ENCODE measurements at regions not wholly inside any gene's neighbourhood (a gene's known extent, or its start where the extent isn't known, plus 50 kb on each side); places are given as distances from the start of the nearest gene placed in this dataset.

DNA sequence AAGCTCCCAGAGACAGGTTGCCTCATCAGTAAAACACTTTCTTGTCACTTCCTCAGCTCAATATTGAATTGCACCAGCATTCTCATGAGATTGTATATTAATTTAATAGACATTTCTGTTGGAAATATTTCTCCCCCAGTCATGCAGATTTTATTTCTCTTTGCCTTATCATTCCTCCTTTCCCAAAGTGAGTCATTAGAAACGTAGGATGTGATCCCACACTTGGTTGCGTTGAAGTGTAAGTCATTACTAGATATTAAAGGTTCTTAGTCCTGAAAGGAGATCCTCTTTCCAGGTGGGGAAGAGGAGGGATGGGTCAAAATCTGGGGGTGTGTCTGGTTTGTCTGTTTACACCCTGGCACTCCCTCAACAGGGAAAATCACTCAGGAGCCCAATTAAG, 438.2 kb downstream of the SLC4A3 start:
- no peak for DNase-seq

DNA sequence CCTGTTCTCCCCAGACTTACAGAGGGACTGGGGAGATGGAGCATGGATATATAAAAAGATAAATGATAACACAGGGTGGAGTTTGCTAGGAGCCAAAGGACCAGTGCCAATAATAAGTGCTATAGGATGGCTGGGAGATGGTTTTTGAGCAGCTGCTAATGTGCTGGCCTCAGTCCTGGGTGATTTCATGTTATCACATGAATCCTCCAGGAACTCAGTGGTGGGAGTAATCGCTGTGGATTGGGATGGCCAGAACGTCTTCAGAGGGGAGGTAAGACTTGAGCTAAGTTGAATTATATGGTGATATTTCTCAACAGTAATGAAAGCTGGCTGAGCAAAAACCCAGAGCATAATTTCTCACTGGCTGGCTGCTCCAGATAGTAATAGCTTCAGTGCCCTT, 441.4 kb downstream of the SLC4A3 start:
- DNase-seq = no peak

DNA sequence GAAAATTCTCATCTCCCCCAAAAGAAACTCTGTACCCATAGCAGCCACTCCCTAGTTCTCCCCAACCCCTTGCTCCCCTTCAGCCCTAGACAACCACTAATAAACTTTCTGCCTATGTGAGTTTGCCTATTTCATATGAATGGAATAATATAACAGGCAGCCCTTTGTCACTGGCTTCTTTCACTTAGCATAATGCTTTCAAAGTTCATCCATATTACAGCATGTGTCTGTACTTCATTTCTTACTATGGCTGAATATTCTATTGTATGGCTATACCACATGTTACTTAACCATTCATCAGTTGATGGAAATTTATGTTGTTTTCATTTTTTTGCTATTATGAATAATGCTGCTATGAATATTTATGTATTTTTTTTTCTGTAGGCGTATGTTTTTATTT, 442.9 kb downstream of the SLC4A3 start:
- DNase-seq = no peak

DNA sequence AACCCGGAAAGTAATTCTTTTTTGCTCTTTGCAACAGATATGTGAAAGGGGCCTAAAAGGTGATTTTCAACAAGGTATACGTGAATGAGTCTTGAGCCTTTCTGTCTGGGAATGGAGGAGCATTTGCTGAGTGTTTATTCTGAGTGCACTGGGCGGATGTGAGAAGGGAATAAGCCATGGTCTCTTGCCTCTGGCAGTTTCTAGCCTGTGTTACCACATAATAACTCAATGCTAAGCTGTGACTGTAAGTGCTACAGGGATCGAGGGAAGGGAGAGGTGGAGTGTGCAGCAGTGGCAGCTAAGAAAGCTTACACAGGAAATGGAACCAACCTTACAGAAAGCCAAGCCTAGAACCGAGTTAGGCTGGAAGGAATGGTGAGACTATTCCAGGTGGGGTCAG, 444.3 kb downstream of the SLC4A3 start:
- DNase-seq = no peak

DNA sequence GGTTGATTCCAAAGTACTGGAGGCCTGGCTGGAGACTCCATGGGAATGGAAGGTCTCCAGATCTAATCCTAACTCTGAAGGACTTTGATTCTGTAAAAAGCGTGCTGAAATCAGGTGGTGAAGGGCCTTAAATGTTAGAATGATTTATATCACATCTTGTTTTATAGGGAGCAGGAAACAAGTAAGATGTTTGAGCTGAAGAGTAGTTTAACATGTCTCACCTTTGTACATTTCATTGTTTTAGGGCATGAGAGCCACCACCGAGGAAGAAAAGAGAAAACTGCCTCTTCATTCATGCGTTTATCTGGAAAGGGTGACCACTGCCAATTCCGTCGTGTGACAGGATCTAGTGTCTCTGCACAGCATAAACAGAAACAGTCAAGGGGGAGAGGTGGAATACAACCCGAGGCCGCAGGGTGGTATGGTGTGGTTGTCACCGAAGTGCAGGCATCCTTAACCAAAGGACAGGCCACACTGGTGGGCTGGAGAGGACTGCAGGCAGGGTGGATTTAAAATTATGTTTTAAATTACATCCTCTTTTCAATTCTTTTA, 445.3 kb downstream of the SLC4A3 start:
- DNase-seq = no peak

DNA sequence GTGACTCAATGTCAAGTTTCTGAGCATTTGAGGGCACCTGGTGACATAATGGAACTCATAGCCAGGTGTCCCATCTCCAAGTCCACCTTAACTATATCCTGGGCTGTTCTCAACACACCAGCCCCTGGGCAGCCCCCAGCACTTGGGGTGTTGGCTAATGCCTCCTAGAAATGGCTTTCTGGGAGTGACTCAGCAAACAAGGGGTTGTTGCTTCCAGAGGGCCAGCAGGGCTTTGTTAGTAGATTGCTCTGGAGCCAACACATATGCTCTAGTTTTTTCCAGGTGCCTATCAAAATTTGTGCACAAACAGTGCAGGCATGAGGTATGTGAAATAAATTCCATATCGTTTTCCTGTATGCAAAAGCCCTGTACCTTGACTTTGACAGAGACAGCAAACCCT, 448.4 kb downstream of the SLC4A3 start:
- DNase-seq = no peak

DNA sequence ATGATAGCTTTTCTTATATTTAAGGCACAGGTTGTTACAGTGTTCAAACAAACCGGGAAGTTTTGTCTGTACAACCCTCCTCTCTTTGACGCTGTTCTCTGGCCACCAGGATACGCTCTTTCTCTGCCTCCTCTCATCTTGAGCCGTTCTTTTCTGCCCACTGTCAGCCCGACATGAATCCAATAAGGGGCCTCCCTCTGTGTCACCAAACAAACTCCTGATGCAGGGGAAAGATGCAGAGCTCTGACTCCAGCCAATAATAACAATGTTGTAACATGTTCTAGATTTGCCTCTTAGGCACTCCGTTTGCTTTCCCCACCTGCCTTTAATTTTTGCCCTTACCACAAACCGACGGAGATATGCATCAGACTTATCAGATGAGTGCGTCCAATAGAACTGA, 449.3 kb downstream of the SLC4A3 start:
- no peak for DNase-seq

DNA sequence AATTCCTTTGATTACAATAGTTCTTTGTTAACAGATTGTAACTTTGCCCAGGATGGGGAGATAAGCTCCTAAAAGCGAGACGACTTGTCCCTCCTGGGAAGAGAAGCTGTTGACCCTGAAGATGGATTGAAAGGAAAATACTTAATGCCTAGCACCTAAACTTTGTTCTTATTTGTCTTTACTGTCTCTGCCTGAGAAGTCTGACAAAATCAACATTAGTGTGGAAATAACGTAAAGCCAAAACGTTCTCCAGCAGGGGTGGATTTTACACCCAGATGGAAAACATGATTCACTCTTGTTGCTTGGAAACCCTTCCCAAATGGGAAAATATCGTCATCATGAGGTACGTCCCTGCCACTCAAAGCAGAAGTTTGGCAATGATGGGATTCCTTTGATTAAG, 450.1 kb downstream of the SLC4A3 start:
- no peak for DNase-seq

DNA sequence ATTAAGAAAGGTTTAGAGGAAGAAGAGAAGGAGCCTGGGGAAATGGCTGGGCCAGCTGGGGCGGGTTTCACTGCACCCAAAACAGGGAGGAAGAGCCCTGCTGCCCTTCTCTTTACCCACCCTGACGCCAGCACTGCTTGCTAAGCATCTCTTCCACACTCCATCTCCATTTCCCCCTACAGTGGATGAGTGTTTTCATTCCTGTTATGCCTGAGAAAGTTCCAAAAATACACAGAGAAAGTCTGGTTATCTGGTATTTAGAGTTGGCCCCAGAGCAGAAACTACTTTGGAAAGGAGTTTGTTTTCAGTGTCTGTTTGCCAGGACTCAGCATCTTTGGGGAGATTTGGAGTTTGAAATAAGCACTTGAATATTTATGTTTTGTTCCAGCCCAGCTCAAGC, 451.0 kb downstream of the SLC4A3 start:
- DNase-seq = no peak

DNA sequence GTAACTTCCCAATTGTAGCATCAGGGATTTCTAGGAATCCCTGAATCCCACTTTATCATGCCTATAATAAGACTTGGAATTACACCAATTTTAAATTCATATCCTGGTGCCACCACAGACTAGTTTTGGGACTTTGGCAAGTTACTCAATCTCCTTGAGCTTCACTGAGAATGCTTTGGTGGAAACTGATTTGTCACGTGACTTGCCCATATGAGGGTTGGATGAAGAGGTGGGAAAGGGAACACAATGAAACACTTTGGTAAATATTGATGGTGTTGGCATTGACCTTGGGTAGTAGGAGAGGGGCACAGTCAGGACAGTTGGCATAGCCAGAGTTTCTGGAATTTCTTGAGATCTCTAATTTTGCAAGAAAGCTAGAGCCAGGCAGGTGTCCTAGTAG, 452.2 kb downstream of the SLC4A3 start:
- DNase-seq = no peak

DNA sequence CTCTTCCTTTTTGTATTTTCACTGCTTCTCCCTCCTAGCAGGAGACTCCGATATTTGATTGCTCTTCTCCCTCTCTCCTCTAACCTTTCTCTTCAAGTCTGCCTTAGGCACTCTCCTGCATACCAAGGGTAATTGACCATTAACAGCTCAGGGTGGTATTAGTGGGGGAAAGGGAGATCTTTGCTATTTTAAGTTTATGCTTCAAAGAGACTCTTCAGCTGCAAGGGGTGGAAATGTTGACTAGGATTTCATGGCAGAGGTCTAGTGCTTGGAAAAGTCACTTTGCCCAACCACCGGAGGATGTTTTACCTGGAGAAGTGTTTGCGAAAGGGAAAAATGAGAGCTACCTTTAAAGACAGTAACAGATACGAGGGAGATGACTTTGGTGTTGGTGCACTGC, 453.7 kb downstream of the SLC4A3 start:
- DNase-seq = no peak

DNA sequence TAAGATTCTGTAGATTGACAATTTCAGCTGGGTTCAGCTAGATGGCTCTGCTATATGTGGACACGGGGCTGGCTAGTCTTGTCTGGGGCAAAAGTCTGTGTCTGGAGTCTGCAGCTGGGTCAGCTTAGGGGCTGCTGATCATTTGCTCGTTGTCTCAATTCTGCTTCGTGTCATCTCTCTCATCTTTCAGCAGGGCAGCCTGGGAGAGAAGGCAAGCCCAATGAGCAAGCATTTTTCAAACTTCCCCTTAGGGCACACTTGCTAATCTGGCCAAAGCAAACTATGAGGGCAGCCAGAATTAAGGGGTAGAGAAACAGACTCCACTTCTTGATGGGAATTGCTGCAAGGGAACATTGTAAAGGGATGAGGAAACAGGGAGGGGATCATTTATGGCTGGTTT, 462.6 kb downstream of the SLC4A3 start:
- DNase-seq = no peak

DNA sequence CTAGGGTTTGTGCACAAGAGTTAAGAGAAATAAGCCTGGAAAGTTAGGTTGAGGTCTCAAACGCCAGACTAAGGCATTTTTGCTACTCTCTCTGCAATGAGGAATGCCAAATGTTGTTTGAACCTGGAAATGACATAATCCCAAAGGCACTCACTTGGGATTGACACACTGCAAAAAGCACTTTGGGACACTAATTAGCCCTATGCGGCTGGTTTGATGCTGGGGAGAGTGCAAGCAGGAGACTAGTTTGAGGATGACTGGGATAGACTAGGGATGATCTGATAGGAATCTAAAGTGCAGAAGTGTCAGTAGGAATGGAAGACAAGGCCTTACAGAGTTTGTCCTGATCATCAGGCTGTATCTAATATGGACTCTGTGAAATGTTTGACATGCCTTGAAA, 469.0 kb downstream of the SLC4A3 start:
- no peak for DNase-seq

DNA sequence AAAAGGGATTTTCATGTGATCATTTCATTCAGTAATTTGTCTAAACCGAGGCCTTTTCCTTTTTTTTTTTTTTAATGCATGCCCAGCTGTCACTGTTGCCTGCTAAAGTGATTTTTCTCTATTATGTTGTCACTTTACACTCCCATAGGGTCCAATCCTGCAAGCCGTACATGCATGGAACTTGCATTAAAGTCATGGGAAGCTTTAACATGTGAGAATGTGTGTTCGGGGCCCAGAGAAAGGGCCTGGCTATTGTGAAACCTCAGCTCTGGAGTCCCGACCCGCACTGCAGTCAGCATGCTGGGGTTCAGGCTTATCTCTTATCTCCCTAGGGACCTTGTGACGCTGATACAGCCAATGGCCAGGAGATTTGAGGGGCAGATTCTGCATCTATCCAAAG, 474.6 kb downstream of the SLC4A3 start:
- DNase-seq = no peak

DNA sequence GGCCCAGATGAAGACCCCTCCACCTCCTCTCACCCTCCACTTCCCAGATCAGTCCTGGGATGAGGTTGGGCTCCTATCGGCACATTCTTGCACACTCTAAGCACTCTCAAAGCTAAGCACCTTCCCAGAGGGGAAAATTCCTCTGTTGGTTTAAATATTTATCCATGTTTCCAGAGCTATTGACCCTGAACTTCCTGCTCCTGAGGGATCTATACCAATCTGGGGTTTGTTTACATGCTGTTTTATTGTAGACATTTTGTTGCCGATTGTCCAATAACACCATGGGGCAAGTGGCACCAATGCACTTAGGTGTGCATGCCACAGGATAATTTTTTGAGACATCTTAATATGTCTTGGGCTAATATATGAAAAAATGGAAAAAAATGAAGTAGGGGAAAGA, 476.2 kb downstream of the SLC4A3 start:
- no peak for DNase-seq

DNA sequence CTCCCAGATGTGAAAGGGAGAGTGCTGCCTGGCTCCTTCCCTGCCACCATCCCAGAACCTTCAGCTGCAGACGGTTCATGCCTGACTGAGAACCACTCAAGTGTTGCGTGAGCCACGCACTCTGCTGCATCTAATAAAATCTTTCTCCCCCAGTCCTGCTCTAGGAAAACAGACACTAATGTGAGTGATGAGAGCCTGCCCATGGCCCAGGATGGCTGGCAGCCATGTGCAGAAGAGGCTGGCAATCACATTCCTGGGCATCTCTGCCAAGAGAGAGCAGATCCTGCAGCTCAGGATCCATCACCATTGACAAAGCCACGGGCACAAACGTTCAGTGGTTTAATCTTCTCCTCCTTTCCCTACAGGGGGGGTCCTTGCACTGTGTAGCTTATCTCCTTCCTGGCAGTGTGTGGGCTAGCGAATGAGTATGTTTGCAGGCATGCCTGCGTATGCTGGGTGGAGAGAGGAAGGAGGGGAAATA, 477.5 kb downstream of the SLC4A3 start:
- no peak for DNase-seq

DNA sequence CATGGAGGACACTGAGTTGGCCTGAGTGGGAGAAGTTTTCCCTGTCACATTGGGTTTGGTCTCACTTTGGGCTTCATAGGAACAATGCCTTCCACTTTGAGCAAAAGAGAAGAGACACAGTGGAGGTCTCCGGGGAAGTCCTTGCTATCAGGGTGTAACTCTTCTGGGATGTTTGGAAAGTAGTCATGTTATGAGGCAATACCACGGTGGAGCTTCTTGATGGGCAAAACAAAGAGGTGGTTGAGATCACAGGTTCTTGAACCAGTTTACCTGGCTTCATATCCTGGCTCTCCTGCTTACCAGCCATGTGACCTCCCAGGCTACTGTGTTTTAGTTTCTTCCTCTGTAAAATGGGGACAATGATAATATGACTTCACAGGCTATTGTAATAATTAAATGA, 478.6 kb downstream of the SLC4A3 start:
- no peak for DNase-seq

DNA sequence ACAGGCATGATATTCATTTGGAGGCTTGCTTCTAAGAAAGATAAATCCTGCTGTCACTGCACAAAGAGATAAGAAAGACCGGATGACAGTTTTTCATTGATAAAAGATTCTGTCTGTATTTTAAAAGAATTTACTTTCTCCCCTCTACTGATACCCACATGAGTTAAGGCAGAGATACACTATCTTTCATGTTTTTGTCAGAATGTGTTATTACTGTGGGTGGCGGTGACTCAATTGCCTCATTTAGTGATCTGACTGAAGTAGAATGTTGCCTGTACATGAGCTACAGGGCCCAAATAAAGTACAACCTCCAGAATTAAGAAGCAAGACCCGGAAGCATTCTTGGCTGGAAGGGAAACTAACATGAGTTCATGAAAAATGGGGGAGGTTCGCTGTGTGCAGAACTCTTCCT, 480.0 kb downstream of the SLC4A3 start:
- no peak for DNase-seq

DNA sequence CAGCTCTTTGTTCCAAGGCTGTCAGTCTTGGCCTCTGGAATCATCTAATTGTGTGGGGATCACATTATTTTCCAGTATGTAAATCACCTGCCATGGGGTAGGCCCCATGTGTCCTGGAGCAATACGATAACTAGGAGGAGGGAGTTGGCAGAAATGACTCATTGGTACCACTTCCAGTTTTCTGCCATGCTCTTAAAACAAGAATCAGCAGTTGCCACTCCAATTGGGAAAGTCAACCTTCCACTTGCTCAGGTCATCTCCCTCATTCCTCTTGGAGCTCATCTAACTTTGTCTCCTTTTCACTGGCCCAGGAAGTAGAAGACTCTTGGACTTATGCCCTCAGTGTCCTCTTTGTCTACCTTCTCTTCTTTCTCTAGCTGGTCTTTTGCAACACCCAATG, 487.0 kb downstream of the SLC4A3 start:
- no peak for DNase-seq

DNA sequence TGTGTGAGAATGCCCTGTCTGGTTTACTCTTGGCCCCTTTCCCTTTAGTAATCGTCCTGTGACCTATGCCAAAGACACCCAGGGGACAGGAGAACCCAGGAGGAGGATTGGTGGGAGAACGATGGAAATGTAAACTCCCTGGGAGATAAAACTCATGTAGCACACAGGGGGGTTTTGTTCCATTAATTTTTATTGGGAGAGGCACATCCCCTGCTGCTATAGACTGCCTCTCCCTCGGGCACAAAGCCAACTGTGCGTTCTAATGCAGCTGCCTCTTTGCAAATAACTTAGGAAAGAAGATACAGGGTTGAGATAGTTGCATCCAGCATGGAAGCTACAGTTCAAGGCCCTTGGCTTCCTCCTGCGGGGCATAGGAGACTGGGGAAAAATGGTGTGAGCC, 489.6 kb downstream of the SLC4A3 start:
- no peak for DNase-seq

DNA sequence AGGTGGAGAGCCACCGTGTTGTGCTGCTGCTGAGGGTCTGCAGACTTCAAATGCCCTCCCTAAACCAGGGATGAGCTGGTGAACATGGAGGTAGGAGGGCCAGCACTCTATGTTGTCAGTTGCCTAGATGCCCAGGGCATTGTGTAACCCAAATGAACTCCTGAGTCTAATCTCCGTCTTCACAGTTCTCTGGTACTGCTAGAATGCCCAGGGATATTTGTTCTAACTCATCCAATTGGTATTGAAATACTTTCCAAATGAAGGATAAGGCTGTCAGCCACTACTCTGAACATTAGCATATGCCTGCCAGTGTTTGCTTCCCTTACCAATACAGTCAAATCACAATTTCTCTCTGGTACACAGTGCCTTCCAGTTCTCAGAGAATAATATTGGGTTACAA, 492.6 kb downstream of the SLC4A3 start:
- DNase-seq = no peak

DNA sequence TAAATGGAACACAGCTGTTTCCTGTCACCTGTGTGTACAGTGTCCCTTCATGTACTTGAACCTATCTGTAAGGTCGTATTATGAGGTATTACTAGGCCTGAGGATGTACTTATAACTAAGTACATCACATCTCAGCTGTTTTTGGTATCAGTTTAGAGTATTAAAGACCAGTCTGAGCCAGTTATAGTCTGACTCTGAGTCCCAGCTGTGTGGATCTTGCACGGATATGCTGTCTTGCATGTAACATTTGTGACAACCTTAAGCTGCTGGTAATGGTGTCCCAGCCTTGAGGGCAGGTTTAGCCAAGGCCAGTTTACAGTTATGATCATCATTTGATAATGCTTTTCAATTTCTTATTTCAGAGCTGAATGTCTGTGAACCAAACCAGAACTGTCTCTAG, 496.3 kb downstream of the SLC4A3 start:
- DNase-seq = peak; percentile 76

DNA sequence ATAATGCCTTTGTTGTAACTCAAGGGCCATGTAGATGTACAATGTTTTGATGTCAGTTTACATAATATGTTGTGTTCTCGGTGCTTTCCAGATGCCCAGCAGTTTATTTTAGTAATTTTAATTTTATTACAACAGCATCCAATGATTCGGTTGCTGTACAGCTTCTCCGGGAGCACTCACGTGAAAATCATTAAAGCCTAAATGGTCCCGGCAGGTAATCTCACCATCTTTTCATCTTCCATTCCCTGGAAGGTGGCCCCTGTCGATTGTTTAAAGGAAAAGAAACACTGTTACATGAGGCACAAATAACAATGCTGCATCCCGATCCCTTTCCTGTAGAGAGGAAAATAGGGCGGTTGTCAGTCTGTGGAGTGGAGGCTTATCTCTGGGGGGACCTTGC, 498.1 kb downstream of the SLC4A3 start:
- DNase-seq = no peak

DNA sequence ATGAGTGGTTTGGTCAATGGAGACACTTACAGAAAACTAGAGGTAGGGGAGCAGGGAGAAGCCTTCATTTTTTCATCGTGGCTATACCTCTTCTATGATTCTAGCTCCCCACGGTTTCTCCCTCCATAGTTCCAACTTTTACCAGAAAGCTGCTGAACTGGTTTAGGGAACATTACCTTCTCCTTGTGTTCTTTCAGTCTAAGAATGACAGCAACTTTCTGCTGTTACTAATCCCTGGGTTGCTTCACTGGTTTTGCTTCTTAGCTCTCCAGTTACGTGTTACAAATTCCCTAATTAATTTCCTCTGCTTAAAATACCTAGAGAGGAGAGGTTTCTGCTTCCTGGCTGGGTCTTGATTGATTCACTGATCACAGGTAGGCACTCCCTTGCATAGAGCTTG, 499.9 kb downstream of the SLC4A3 start:
- DNase-seq = no peak

DNA sequence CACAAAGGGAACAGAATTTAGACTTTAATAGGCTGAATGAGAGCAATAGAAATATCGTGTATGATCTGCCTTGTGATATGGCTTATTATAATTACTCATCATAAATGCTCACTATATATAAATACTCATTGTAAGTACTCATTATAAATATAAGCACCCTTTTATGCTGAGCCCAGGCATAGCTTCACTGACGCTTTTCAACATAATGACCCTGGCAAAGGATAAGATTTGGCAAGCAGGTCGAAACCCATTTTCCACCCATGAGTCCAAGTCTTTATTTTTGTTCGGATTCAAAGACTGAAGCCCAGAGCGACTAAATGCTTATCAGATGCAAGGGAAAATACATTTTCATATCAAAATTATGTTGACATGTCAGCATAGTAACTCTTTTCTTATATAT, 500.4 kb downstream of the SLC4A3 start:
- DNase-seq = no peak

DNA sequence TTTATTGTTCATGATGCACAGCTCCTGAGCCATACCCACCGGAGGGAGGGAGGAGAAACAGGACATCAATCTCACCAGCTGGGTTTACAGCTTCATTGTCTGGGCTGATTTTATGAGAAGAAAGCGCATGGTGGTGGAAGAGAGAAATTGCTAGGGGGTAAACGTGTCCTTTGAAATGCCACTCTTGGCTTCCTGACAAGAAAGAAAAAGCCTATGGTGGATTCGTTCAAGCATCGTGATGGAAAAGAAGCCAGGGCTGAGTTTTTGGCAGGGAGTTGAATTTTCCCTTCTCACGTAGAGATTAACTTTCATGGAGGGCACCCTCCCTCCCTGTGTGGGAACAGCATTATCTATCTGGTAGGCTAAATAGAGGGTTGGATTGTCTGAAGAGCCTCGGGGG, 502.0 kb downstream of the SLC4A3 start:
- DNase-seq = no peak
